ENCODE measurements at regions not wholly inside any gene's neighbourhood (a gene's known extent, or its start where the extent isn't known, plus 50 kb on each side); places are given as distances from the start of the nearest gene placed in this dataset.

- H3K4me1 Mint-ChIP-seq, result no peaks in the 10 kb centered on the region
- H3K36me3 Mint-ChIP-seq, result no peaks in the 10 kb centered on the region
- no peaks in the 10 kb centered on the region for H3K36me3 ChIP-seq (ENCODE audit: control insufficient read depth, insufficient read depth, low read length)
- DNase-seq (no peak), ATAC-seq (ENCODE audit: low read depth in 2 of 2) (no peak)
- no peak overlapping the region for H3K27ac ChIP-seq (ENCODE audit: insufficient read depth, low read length, poor library complexity, severe bottlenecking)
- H3K4me3 Mint-ChIP-seq, result no peak overlapping the region
- peaks cover 0 to 1% (median 0%) of the 10 kb centered on the region in 7 donors for H3K9me3 Mint-ChIP-seq
- H3K27ac Mint-ChIP-seq, result no peak overlapping the region
- no peak overlapping the region for H3K4me3 ChIP-seq (ENCODE audit: low read depth, low read length)
- no peaks in the 10 kb centered on the region for H3K4me1 ChIP-seq (ENCODE audit: control insufficient read depth, insufficient read depth, low read length, poor library complexity, severe bottlenecking)
- H3K27me3 ChIP-seq (ENCODE audit: control insufficient read depth, insufficient read depth, low read length), result no peaks in the 10 kb centered on the region
- H3K27me3 Mint-ChIP-seq, result peaks cover 9% of the 10 kb centered on the region
- H3K9me3 ChIP-seq (ENCODE audit: control insufficient read depth in 2 of 2, low read length in 2 of 2), result no peaks in the 10 kb centered on the region
Observed at GRCh38 chr10:33938001-33938400, 603.5 kb upstream of the NRP1 start.

- Histone ChIP-seq H3K36me3 (ENCODE audit: control insufficient read depth, insufficient read depth, low read length) (no peaks in the 10 kb centered on the region), H3K27me3 (ENCODE audit: control insufficient read depth, insufficient read depth, low read length) (no peaks in the 10 kb centered on the region), H3K9me3 (ENCODE audit: control insufficient read depth in 2 of 2, low read length in 2 of 2) (no peaks in the 10 kb centered on the region), H3K27ac (ENCODE audit: insufficient read depth, low read length, poor library complexity, severe bottlenecking) (no peak overlapping the region), H3K4me3 (ENCODE audit: low read depth, low read length) (no peak overlapping the region), H3K4me1 (ENCODE audit: control insufficient read depth, insufficient read depth, low read length, poor library complexity, severe bottlenecking) (no peaks in the 10 kb centered on the region)
- DNase-seq, result no peak
- H3K4me1 Mint-ChIP-seq, result no peaks in the 10 kb centered on the region
- no peaks in the 10 kb centered on the region for H3K36me3 Mint-ChIP-seq
- no peak overlapping the region for H3K4me3 Mint-ChIP-seq
- peaks cover 4% of the 10 kb centered on the region for H3K27me3 Mint-ChIP-seq
- no peak for ATAC-seq (ENCODE audit: low read depth in 2 of 2)
- no peak overlapping the region for H3K27ac Mint-ChIP-seq
- peaks cover 0 to 1% (median 0%) of the 10 kb centered on the region in 7 donors for H3K9me3 Mint-ChIP-seq
Observed at GRCh38 chr10:33937036-33937730, 602.7 kb upstream of the NRP1 start.

GRCh38 chr10:33935350-33935749, 600.9 kb upstream of the NRP1 start:
- Histone ChIP-seq H3K4me1 (ENCODE audit: control insufficient read depth, insufficient read depth, low read length, poor library complexity, severe bottlenecking) (no peaks in the 10 kb centered on the region), H3K36me3 (ENCODE audit: control insufficient read depth, insufficient read depth, low read length) (no peaks in the 10 kb centered on the region), H3K9me3 (ENCODE audit: control insufficient read depth in 2 of 2, low read length in 2 of 2) (no peaks in the 10 kb centered on the region), H3K27me3 (ENCODE audit: control insufficient read depth, insufficient read depth, low read length) (no peaks in the 10 kb centered on the region), H3K4me3 (ENCODE audit: low read depth, low read length) (no peak overlapping the region), H3K27ac (ENCODE audit: insufficient read depth, low read length, poor library complexity, severe bottlenecking) (no peak overlapping the region)
- H3K9me3 Mint-ChIP-seq, result no peaks in the 10 kb centered on the region
- no peaks in the 10 kb centered on the region for H3K36me3 Mint-ChIP-seq
- no peak for ATAC-seq (ENCODE audit: low read depth in 2 of 2)
- no peaks in the 10 kb centered on the region for H3K27me3 Mint-ChIP-seq
- H3K4me1 Mint-ChIP-seq, result no peaks in the 10 kb centered on the region
- DNase-seq, result no peak
- no peak overlapping the region for H3K27ac Mint-ChIP-seq
- H3K4me3 Mint-ChIP-seq, result no peak overlapping the region

GRCh38 chr10:33930079-33930478, 595.6 kb upstream of the NRP1 start:
- Mint-ChIP-seq H3K27me3 (peaks cover under 1% of the 10 kb centered on the region), H3K4me3 (no peak overlapping the region), H3K9me3 (no peaks in the 10 kb centered on the region), H3K36me3 (no peaks in the 10 kb centered on the region), H3K4me1 (no peaks in the 10 kb centered on the region), H3K27ac (no peak overlapping the region)
- Histone ChIP-seq H3K9me3 (ENCODE audit: control insufficient read depth in 2 of 2, low read length in 2 of 2) (no peaks in the 10 kb centered on the region), H3K36me3 (ENCODE audit: control insufficient read depth, insufficient read depth, low read length) (no peaks in the 10 kb centered on the region), H3K4me1 (ENCODE audit: control insufficient read depth, insufficient read depth, low read length, poor library complexity, severe bottlenecking) (no peaks in the 10 kb centered on the region), H3K27ac (ENCODE audit: insufficient read depth, low read length, poor library complexity, severe bottlenecking) (no peak overlapping the region), H3K27me3 (ENCODE audit: control insufficient read depth, insufficient read depth, low read length) (no peaks in the 10 kb centered on the region), H3K4me3 (ENCODE audit: low read depth, low read length) (no peak overlapping the region)
- no peak for ATAC-seq (ENCODE audit: low read depth in 2 of 2)
- DNase-seq, result no peak

- DNase-seq (no peak), ATAC-seq (ENCODE audit: low read depth in 2 of 2) (no peak)
- no peaks in the 10 kb centered on the region for H3K9me3 Mint-ChIP-seq
- Histone ChIP-seq H3K9me3 (ENCODE audit: control insufficient read depth in 2 of 2, low read length in 2 of 2) (no peaks in the 10 kb centered on the region), H3K27ac (ENCODE audit: insufficient read depth, low read length, poor library complexity, severe bottlenecking) (no peak overlapping the region), H3K4me3 (ENCODE audit: low read depth, low read length) (no peak overlapping the region), H3K36me3 (ENCODE audit: control insufficient read depth, insufficient read depth, low read length) (no peaks in the 10 kb centered on the region), H3K27me3 (ENCODE audit: control insufficient read depth, insufficient read depth, low read length) (no peaks in the 10 kb centered on the region), H3K4me1 (ENCODE audit: control insufficient read depth, insufficient read depth, low read length, poor library complexity, severe bottlenecking) (no peaks in the 10 kb centered on the region)
- H3K4me1 Mint-ChIP-seq, result no peaks in the 10 kb centered on the region
- no peak overlapping the region for H3K4me3 Mint-ChIP-seq
- H3K36me3 Mint-ChIP-seq, result no peaks in the 10 kb centered on the region
- no peak overlapping the region for H3K27ac Mint-ChIP-seq
- H3K27me3 Mint-ChIP-seq, result peaks cover 4% of the 10 kb centered on the region
Observed at GRCh38 chr10:33927347-33927746, 592.9 kb upstream of the NRP1 start.

- no peaks in the 10 kb centered on the region for H3K36me3 Mint-ChIP-seq
- H3K27ac ChIP-seq (ENCODE audit: insufficient read depth, low read length, poor library complexity, severe bottlenecking), result no peak overlapping the region
- ATAC-seq (ENCODE audit: low read depth in 2 of 2), result no peak
- no peak for DNase-seq
- H3K27me3 ChIP-seq (ENCODE audit: control insufficient read depth, insufficient read depth, low read length), result no peaks in the 10 kb centered on the region
- peaks cover 0 to 3% (median 0%) of the 10 kb centered on the region in 7 donors for H3K9me3 Mint-ChIP-seq
- H3K4me1 Mint-ChIP-seq, result no peaks in the 10 kb centered on the region
- no peaks in the 10 kb centered on the region for H3K9me3 ChIP-seq (ENCODE audit: control insufficient read depth in 2 of 2, low read length in 2 of 2)
- H3K36me3 ChIP-seq (ENCODE audit: control insufficient read depth, insufficient read depth, low read length), result no peaks in the 10 kb centered on the region
- peaks cover 4% of the 10 kb centered on the region for H3K27me3 Mint-ChIP-seq
- H3K4me3 ChIP-seq (ENCODE audit: low read depth, low read length), result no peak overlapping the region
- H3K27ac Mint-ChIP-seq, result no peak overlapping the region
- H3K4me1 ChIP-seq (ENCODE audit: control insufficient read depth, insufficient read depth, low read length, poor library complexity, severe bottlenecking), result no peaks in the 10 kb centered on the region
- H3K4me3 Mint-ChIP-seq, result no peak overlapping the region
Observed at GRCh38 chr10:33921970-33922605, 587.6 kb upstream of the NRP1 start.

GRCh38 chr10:33920351-33920750, 585.9 kb upstream of the NRP1 start:
- peaks cover 0 to 3% (median 0%) of the 10 kb centered on the region in 7 donors for H3K9me3 Mint-ChIP-seq
- H3K4me3 ChIP-seq (ENCODE audit: low read depth, low read length), result no peak overlapping the region
- H3K36me3 Mint-ChIP-seq, result no peaks in the 10 kb centered on the region
- peaks cover 4% of the 10 kb centered on the region for H3K27me3 Mint-ChIP-seq
- H3K4me1 Mint-ChIP-seq, result no peaks in the 10 kb centered on the region
- H3K4me1 ChIP-seq (ENCODE audit: control insufficient read depth, insufficient read depth, low read length, poor library complexity, severe bottlenecking), result no peaks in the 10 kb centered on the region
- H3K27me3 ChIP-seq (ENCODE audit: control insufficient read depth, insufficient read depth, low read length), result no peaks in the 10 kb centered on the region
- DNase-seq (no peak), ATAC-seq (ENCODE audit: low read depth in 2 of 2) (no peak)
- no peak overlapping the region for H3K27ac Mint-ChIP-seq
- H3K27ac ChIP-seq (ENCODE audit: insufficient read depth, low read length, poor library complexity, severe bottlenecking), result no peak overlapping the region
- H3K36me3 ChIP-seq (ENCODE audit: control insufficient read depth, insufficient read depth, low read length), result no peaks in the 10 kb centered on the region
- no peaks in the 10 kb centered on the region for H3K9me3 ChIP-seq (ENCODE audit: control insufficient read depth in 2 of 2, low read length in 2 of 2)
- no peak overlapping the region for H3K4me3 Mint-ChIP-seq

GRCh38 chr10:33919244-33919643, 584.8 kb upstream of the NRP1 start:
- Histone ChIP-seq H3K36me3 (ENCODE audit: control insufficient read depth, insufficient read depth, low read length) (no peaks in the 10 kb centered on the region), H3K27me3 (ENCODE audit: control insufficient read depth, insufficient read depth, low read length) (no peaks in the 10 kb centered on the region), H3K4me3 (ENCODE audit: low read depth, low read length) (no peak overlapping the region), H3K27ac (ENCODE audit: insufficient read depth, low read length, poor library complexity, severe bottlenecking) (no peak overlapping the region), H3K9me3 (ENCODE audit: control insufficient read depth in 2 of 2, low read length in 2 of 2) (no peaks in the 10 kb centered on the region), H3K4me1 (ENCODE audit: control insufficient read depth, insufficient read depth, low read length, poor library complexity, severe bottlenecking) (no peaks in the 10 kb centered on the region)
- no peaks in the 10 kb centered on the region for H3K4me1 Mint-ChIP-seq
- DNase-seq (no peak), ATAC-seq (ENCODE audit: low read depth in 2 of 2) (no peak)
- no peak overlapping the region for H3K4me3 Mint-ChIP-seq
- H3K36me3 Mint-ChIP-seq, result no peaks in the 10 kb centered on the region
- H3K27me3 Mint-ChIP-seq, result no peaks in the 10 kb centered on the region
- no peak overlapping the region for H3K27ac Mint-ChIP-seq
- H3K9me3 Mint-ChIP-seq, result peaks cover 0 to 3% (median 0%) of the 10 kb centered on the region in 7 donors

All from CD4-positive, CD25-positive, alpha-beta regulatory T cell (primary cell).